ENCODE measurements at regions not wholly inside any gene's neighbourhood (a gene's known extent, or its start where the extent isn't known, plus 50 kb on each side); places are given as distances from the start of the nearest gene placed in this dataset.
A peak's percentile ranks its signal among the peaks of the same experiment; 100 is the strongest.

DNA sequence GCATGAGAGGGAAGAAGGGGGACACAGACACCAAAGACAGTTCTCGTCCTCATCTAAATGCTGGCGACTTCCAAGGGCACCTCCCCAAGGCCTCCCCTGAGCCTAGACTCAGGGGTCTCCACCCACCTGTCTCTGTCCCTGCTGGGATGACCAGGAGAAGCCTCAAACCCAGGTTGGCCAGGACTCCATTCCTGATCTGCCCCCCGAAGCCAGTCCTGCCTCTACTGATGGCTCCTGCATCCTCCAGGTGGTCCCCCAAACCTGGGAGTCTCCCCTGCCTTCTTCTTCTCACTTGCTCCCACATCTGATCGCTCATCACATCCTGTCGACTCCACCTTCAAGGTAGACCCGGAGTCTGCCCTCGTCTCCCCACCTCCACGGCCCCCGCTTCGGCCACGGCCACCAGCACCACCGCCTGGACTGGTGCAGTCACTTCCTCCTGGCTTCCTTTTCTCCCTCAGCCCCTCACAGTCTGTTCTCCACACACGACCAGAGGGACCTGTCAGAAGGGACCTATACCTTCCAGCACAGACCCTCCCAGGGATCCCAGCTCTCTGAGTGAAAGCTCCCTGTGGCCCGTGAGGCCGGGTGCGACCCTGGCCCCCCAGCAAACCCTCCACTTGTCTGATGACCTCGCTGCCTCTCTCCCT lies 92.1 kb downstream of the CEBPB start:
- TF ChIP-seq TAF1 (IDR thresholded peaks at IDR 0.05; ENCODE audit: borderline replicate concordance, low read depth, low read length), result no peak
- TF ChIP-seq POLR2A (IDR thresholded peaks at IDR 0.05; ENCODE audit: low read depth, low read length), result no peak
- TF ChIP-seq POLR2AphosphoS5 (IDR thresholded peaks at IDR 0.05; ENCODE audit: low read depth, low read length), result no peak
- DNase-seq (ENCODE audit: insufficient read length), result no peak
- no peak for FAIRE-seq

DNA sequence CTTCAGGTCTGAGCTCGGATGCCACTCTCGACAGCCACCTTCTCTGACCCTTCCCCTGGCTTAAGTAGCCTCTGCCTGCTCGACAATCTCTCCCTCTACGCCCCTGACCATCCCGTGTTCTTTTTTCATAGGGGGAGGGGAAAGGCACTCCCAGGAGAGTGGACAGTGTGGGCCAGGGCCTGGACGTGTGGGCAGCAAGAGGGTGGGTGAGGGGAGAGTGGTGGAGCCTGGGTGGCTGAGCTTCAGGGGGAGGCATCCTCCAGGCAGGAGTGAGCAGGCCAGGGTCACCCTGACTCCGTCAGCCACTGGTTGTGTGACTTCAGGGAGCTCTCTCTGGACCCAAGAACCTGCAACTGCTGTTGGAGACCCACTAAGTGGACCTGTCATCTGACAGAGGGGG lies 92.7 kb downstream of the CEBPB start:
- DNase-seq (ENCODE audit: insufficient read length) (no peak), FAIRE-seq (no peak)
- TF ChIP-seq POLR2A (IDR thresholded peaks at IDR 0.05; ENCODE audit: low read depth, low read length) (no peak), POLR2AphosphoS5 (IDR thresholded peaks at IDR 0.05; ENCODE audit: low read depth, low read length) (no peak), TAF1 (IDR thresholded peaks at IDR 0.05; ENCODE audit: borderline replicate concordance, low read depth, low read length) (no peak)

DNA sequence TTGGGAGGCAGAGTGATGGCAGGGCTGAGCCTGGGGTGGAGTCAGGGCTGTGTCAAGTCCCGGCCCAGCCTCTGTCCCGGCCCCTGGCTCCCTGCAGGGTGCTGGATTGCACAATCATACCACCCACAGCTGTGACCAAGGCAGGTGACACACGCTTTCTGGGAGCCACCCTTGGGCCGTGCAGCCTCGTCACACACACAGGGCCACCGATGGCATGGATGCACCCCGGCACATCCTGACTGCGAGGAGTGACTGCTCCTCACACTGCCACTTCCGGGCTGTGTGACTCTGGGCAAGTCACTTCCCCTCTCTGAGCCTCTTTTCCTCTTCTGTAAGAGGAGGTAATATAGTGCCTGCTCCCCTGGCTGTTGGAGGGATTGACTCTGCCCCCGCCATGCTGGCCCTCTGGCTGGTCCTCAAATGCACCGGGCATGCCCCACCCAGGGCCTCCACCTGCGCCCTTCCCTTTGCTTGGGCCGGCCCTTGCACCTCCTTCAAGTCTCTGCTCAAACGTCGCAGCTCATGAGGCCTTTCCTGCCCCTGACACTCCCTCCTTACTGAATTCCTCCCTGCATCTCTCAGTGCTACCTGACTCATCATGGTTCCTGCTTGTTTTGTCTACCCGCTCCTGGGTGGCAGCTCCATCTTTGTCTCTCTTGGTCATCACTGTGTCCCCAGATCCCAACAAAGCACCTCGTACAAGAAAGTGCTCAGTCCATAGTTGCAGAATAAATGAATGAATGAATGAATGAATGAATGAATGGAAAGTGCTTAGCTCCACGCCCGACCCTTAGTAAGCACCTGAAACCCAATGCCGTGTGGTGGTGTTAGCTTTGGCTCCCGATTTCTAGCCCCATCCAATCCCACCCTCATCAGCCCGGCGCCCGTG lies 93.5 kb downstream of the CEBPB start:
- TF ChIP-seq POLR2AphosphoS5 (IDR thresholded peaks at IDR 0.05; ENCODE audit: low read depth, low read length), result no peak
- TF ChIP-seq TAF1 (IDR thresholded peaks at IDR 0.05; ENCODE audit: borderline replicate concordance, low read depth, low read length), result no peak
- no peak for TF ChIP-seq POLR2A (IDR thresholded peaks at IDR 0.05; ENCODE audit: low read depth, low read length)
- FAIRE-seq, result no peak
- no peak for DNase-seq (ENCODE audit: insufficient read length)

- FAIRE-seq, result no peak
Measured at GRCh38 chr20:50284811-50285375, 94.3 kb downstream of the CEBPB start.

GRCh38 chr20:50285376-50286173 lies 94.9 kb downstream of the CEBPB start:
- FAIRE-seq (no peak), DNase-seq (ENCODE audit: insufficient read length) (peak; percentile 59)
- TF ChIP-seq TAF1 (IDR thresholded peaks at IDR 0.05; ENCODE audit: borderline replicate concordance, low read depth, low read length), result no peak
- TF ChIP-seq POLR2AphosphoS5 (IDR thresholded peaks at IDR 0.05; ENCODE audit: low read depth, low read length), result no peak
- TF ChIP-seq POLR2A (IDR thresholded peaks at IDR 0.05; ENCODE audit: low read depth, low read length), result no peak

More at GRCh38 chr20:50284811-50285375, 94.3 kb downstream of the CEBPB start:
- DNase-seq (ENCODE audit: insufficient read length), result no peak
- no peak for TF ChIP-seq POLR2A (IDR thresholded peaks at IDR 0.05; ENCODE audit: low read depth, low read length)
- TF ChIP-seq POLR2AphosphoS5 (IDR thresholded peaks at IDR 0.05; ENCODE audit: low read depth, low read length), result no peak
- no peak for TF ChIP-seq TAF1 (IDR thresholded peaks at IDR 0.05; ENCODE audit: borderline replicate concordance, low read depth, low read length)

GRCh38 chr20:50286174-50286511 lies 95.5 kb downstream of the CEBPB start:
- no peak for TF ChIP-seq POLR2AphosphoS5 (IDR thresholded peaks at IDR 0.05; ENCODE audit: low read depth, low read length)
- TF ChIP-seq POLR2A (IDR thresholded peaks at IDR 0.05; ENCODE audit: low read depth, low read length), result no peak
- TF ChIP-seq TAF1 (IDR thresholded peaks at IDR 0.05; ENCODE audit: borderline replicate concordance, low read depth, low read length), result no peak
- peak; percentile 48 for DNase-seq (ENCODE audit: insufficient read length)
- no peak for FAIRE-seq

DNA sequence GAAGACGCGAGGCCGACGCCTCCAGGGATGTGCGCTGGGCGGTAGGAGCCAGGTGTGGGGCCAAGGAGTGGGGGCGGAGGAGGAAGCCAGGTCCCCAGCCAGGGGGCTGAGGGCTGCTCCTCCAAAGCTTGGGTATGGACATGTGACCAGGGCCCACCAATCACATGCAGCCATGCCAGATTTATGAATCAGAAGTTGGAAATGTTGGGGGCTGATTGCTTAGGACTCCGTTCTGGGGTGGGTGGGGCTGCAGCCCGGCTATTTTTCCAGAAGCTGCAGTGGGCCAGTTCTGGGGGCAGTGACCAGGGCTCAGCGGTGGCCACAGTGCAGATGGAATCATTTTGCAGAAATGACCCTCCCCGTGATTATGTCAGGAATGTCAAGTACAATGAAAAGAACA lies 96.0 kb downstream of the CEBPB start:
- TF ChIP-seq POLR2AphosphoS5 (IDR thresholded peaks at IDR 0.05; ENCODE audit: low read depth, low read length) (no peak), POLR2A (IDR thresholded peaks at IDR 0.05; ENCODE audit: low read depth, low read length) (no peak), TAF1 (IDR thresholded peaks at IDR 0.05; ENCODE audit: borderline replicate concordance, low read depth, low read length) (no peak)
- FAIRE-seq (no peak), DNase-seq (ENCODE audit: insufficient read length) (peak; percentile 82)

DNA sequence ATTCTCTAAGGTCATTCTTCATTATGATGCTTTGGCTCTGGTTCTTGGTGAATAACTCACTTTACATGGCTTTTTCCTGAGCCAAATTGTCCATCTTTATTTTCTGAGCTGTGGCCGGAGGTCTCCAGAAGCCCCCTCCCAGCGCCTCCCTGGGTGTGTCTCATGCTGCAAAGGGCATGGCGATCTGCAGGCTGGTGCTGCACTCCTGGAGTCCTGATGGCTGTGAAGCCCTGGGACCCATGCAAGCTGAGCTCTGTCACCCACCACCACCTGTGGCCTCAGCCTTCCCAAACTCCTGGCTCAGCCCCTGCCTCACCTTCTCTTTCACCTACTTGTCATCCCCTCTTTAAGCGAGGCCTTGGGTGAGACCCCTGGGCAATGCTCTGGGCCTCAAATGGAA lies 96.9 kb downstream of the CEBPB start:
- DNase-seq (ENCODE audit: insufficient read length) (no peak), FAIRE-seq (no peak)
- no peak for TF ChIP-seq TAF1 (IDR thresholded peaks at IDR 0.05; ENCODE audit: borderline replicate concordance, low read depth, low read length)
- no peak for TF ChIP-seq POLR2AphosphoS5 (IDR thresholded peaks at IDR 0.05; ENCODE audit: low read depth, low read length)

DNA sequence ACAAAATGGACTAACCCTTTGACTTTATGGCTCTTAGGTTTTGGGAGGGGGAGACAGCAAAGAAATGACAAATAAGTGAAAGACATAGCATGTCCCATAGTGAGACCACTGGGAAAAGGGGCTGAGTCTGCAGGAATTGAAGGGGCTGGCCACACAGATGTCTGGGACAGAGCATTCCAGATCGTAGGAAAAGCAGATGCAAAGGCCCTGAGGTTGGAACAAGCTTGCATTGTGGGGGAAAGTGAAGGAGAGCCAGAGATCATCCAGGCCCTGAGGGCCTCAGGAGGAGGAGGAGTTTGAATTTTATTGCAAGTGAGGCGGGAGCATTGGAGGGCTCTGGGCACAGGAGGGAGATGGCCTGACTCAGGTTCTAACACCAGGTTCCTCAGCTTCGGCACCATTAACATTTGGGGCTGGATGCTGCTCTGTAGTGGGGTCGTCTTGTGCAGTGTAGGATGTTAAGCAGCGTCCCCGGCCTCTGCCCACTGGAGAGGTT lies 97.5 kb downstream of the CEBPB start:
- no peak for TF ChIP-seq POLR2AphosphoS5 (IDR thresholded peaks at IDR 0.05; ENCODE audit: low read depth, low read length)
- DNase-seq (ENCODE audit: insufficient read length), result no peak
- FAIRE-seq, result no peak

GRCh38 chr20:50289581-50289980 lies 99.0 kb downstream of the CEBPB start:
- FAIRE-seq (no peak), DNase-seq (ENCODE audit: insufficient read length) (no peak)
- TF ChIP-seq TAF1 (IDR thresholded peaks at IDR 0.05; ENCODE audit: borderline replicate concordance, low read depth, low read length), result no peak
- TF ChIP-seq POLR2A (IDR thresholded peaks at IDR 0.05; ENCODE audit: low read depth, low read length), result no peak
- no peak for TF ChIP-seq POLR2AphosphoS5 (IDR thresholded peaks at IDR 0.05; ENCODE audit: low read depth, low read length)

DNA sequence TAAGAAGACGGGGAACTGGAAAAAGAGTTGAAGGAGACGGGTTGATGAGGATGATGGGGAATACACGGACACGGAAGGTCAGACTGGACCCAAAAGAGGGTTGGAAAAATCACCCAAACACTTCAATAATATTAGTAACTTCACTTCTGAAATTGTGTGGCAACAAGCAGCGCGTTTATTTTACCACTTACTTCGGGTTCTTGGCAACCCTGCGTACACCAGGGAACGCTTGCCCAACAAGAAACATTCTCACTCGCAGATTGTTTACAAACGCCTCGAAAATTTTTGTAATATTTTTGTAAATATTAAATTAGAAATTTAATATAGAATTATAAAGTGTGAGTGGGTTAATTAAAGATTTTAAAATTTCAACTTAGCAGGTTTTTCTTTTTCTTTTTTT lies 99.5 kb downstream of the CEBPB start:
- TF ChIP-seq TAF1 (IDR thresholded peaks at IDR 0.05; ENCODE audit: borderline replicate concordance, low read depth, low read length) (no peak), POLR2A (IDR thresholded peaks at IDR 0.05; ENCODE audit: low read depth, low read length) (no peak), POLR2AphosphoS5 (IDR thresholded peaks at IDR 0.05; ENCODE audit: low read depth, low read length) (no peak)
- no peak for FAIRE-seq
- no peak for DNase-seq (ENCODE audit: insufficient read length)

All from GM12892 (cell line).